Kidney (tissue), 13 donors: ENCODE measurements at regions not wholly inside any gene's neighbourhood (a gene's known extent, or its start where the extent isn't known, plus 50 kb on each side); places are given as distances from the start of the nearest gene placed in this dataset.

Experiments
- DNase-seq, 5 donors: peaks; one replicate each; pipeline ENCODE4 v3.0.0-alpha.2; 2013 to 2020
- FAIRE-seq: peaks from 2 replicates; lab custom pipeline; 2012; peaks lifted over from hg19 to GRCh38; lab: Jason Lieb, UNC
- H3K27ac ChIP-seq, 2 donors: one replicate each; pipeline ENCODE4 v1.7.0; 2013; ENCODE audit warnings: low read depth in 2 of 2, low read length in 2 of 2, inconsistent platforms in 1 of 2
- H3K27me3 ChIP-seq: one replicate; pipeline ENCODE4 v1.7.1; 2013; ENCODE audit warnings: low read length, inconsistent platforms; ENCODE audit not compliant: control insufficient read depth, insufficient read depth
- H3K36me3 ChIP-seq, 3 donors: one replicate each; pipeline versions ENCODE4 v1.7.0 to v1.7.1; 2013; ENCODE audit warnings: low read length in 3 of 3, control low read depth in 1 of 3, inconsistent platforms in 1 of 3; ENCODE audit not compliant: insufficient read depth in 3 of 3, control insufficient read depth in 2 of 3
- H3K4me1 ChIP-seq, 3 donors: one replicate each; pipeline versions ENCODE4 v1.7.0 to v1.7.1; 2013; ENCODE audit warnings: low read length in 3 of 3, inconsistent platforms in 1 of 3, low read depth in 1 of 3; ENCODE audit not compliant: control insufficient read depth in 2 of 3, insufficient read depth in 2 of 3
- H3K4me3 ChIP-seq, 3 donors: one replicate each; pipeline versions ENCODE4 v1.7.0 to v1.8.1; 2013; ENCODE audit warnings: low read length in 3 of 3, control low read depth in 1 of 3, inconsistent platforms in 1 of 3
- H3K9ac ChIP-seq, 3 donors: one replicate each; pipeline versions ENCODE4 v1.7.0 to v1.7.1; 2013; ENCODE audit warnings: low read length in 3 of 3, control low read depth in 1 of 3, inconsistent platforms in 1 of 3
- H3K9me3 ChIP-seq, 3 donors: one replicate each; pipeline versions ENCODE4 v1.7.0 to v1.7.1; 2013; ENCODE audit warnings: low read length in 3 of 3, control low read depth in 1 of 3, inconsistent platforms in 1 of 3; ENCODE audit not compliant: control insufficient read depth in 2 of 3, insufficient read depth in 1 of 3
- intact Hi-C: fragments of 100-400 bp; cut with DNase I; formaldehyde crosslinking; loops from one replicate; pipeline ENCODE4 v1.11.1; 2022
- TF ChIP-seq, protein P1 (sequence below): IDR thresholded peaks from 3 replicates; pipeline ENCODE4 v1.5.1; 2012; ENCODE audit warnings: mild to moderate bottlenecking, moderate library complexity, borderline replicate concordance; ENCODE audit not compliant: insufficient read depth; ENCODE audit errors: extremely low read depth
- donor health status: control.
- donor health status: control.
- donor health status: control.
- donor health status: control.
- donor health status: control.
- donor health status: DM: yes; HTN: yes; CAD: no.
- donor health status: Normal renal cell carcinoma (clear cell type).

DNA sequence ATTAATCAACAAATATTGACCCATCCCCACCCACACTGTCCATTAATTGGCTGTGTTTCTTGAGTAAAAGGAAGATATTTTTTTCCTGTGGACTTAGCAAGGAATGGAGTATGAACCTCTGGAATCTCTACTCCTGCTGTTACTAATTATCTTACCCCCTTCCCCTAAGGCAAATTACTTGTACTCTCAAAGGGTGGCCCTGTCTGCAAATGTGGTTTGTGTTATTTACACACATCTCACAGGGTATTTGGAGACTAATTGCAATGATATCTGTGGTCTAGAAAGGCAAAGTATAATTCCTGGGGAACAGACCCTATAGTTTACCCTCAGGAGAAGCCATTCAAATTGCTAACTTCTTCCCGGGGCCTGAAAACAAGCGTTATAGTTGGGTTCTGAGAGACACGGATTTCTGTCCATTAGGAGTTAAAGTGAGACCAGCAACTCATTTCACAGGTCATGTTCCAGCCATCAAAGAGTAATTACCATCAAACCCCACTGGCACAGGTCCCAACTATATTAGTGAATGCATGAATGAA, 133.0 kb upstream of the RASGEF1B start:
- no peaks in the 10 kb centered on the region for H3K36me3 ChIP-seq
- H3K4me3 ChIP-seq = no peak overlapping the region
- no peak overlapping the region for H3K27ac ChIP-seq
- H3K9ac ChIP-seq = no peak overlapping the region
- intact Hi-C loops = no loop called here
- TF ChIP-seq, protein P1, sequence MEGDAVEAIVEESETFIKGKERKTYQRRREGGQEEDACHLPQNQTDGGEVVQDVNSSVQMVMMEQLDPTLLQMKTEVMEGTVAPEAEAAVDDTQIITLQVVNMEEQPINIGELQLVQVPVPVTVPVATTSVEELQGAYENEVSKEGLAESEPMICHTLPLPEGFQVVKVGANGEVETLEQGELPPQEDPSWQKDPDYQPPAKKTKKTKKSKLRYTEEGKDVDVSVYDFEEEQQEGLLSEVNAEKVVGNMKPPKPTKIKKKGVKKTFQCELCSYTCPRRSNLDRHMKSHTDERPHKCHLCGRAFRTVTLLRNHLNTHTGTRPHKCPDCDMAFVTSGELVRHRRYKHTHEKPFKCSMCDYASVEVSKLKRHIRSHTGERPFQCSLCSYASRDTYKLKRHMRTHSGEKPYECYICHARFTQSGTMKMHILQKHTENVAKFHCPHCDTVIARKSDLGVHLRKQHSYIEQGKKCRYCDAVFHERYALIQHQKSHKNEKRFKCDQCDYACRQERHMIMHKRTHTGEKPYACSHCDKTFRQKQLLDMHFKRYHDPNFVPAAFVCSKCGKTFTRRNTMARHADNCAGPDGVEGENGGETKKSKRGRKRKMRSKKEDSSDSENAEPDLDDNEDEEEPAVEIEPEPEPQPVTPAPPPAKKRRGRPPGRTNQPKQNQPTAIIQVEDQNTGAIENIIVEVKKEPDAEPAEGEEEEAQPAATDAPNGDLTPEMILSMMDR = no peak
- DNase-seq = peak in 2 of 5 donors; percentile 41 to 49
- H3K27me3 ChIP-seq = no peaks in the 10 kb centered on the region
- no peaks in the 10 kb centered on the region for H3K9me3 ChIP-seq
- H3K4me1 ChIP-seq = peaks cover 5 to 14% (median 10%) of the 10 kb centered on the region in 3 donors
- FAIRE-seq = no peak

DNA sequence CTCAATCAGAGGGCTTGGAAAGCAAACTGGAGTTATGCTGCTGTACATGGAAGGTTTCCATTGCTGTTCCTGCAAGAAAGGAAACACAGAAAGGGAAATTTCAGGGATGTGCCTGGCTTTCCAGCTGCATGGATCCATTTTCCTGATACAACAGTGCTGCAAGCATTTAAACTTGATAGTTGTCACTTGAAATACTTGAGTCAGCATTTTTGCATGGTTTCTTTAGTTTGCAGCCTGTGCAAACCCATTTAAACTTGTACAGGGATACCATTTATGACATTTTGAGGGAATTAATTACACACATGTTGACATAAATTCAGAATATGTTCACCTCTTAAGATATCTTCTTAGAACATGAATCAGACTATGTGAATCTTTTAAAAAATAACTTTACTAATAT, 131.1 kb upstream of the RASGEF1B start:
- no peak for FAIRE-seq
- Histone ChIP-seq H3K9ac (no peak overlapping the region), H3K4me3 (no peak overlapping the region), H3K36me3 (no peaks in the 10 kb centered on the region), H3K27me3 (no peaks in the 10 kb centered on the region), H3K9me3 (peaks cover 0 to 6% (median 0%) of the 10 kb centered on the region in 3 donors), H3K4me1 (peaks cover 5 to 14% (median 10%) of the 10 kb centered on the region in 3 donors), H3K27ac (no peak overlapping the region)
- TF ChIP-seq, protein P1 = no peak
- intact Hi-C loops = no loop called here
- no peak for DNase-seq

DNA sequence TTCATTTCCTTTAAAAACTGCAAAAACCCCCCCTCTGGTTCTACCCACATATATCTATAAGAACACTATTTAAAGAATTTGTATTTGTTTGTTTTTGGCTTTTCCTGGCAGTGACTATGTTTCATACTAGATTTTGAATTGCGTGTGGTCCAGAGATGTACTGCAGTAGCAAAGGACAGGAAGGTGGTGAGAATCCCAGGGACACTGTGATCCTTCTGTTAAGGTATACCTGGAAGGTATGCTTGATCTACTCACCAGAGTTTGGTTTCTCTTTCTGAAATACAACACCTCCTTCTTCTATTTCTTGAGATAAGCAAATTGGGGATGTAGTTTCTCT, 129.6 kb upstream of the RASGEF1B start:
- Histone ChIP-seq H3K27me3 (no peaks in the 10 kb centered on the region), H3K9ac (no peak overlapping the region), H3K4me1 (peaks cover 5 to 7% (median 6%) of the 10 kb centered on the region in 3 donors), H3K27ac (no peak overlapping the region), H3K4me3 (no peak overlapping the region), H3K36me3 (no peaks in the 10 kb centered on the region), H3K9me3 (peaks cover 0 to 7% (median 0%) of the 10 kb centered on the region in 3 donors)
- DNase-seq = no peak
- intact Hi-C loops = no loop called here
- TF ChIP-seq, protein P1 = no peak
- no peak for FAIRE-seq
